ENCODE measurements at regions not wholly inside any gene's neighbourhood (a gene's known extent, or its start where the extent isn't known, plus 50 kb on each side); places are given as distances from the start of the nearest gene placed in this dataset.

DNA sequence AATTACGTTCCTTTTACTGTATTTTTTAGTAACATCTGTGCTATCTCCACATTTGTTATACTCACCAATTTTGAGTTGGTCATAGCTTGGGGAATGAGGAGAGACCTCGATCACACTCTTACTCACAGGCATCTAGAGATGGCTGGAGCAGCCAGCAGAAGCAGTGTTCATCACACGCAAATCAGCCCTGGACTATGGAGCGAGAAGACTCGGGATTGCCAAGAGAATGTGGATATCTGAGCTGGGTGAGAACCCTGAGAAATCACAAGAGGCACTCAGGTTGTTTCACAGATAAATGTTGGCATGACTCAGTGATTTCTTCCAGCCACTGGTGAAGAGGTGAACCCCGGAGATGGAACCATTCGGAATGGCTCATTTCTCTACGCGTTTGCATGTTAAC is 820.1 kb upstream of the IGFBP3 start:
- WGBS, 2 donors: 92 to 95% methylated on average over 9 of the region's 9 CpGs
- no peak for TF ChIP-seq POLR2A (IDR thresholded peaks at IDR 0.05)
- TF ChIP-seq, protein P1, sequence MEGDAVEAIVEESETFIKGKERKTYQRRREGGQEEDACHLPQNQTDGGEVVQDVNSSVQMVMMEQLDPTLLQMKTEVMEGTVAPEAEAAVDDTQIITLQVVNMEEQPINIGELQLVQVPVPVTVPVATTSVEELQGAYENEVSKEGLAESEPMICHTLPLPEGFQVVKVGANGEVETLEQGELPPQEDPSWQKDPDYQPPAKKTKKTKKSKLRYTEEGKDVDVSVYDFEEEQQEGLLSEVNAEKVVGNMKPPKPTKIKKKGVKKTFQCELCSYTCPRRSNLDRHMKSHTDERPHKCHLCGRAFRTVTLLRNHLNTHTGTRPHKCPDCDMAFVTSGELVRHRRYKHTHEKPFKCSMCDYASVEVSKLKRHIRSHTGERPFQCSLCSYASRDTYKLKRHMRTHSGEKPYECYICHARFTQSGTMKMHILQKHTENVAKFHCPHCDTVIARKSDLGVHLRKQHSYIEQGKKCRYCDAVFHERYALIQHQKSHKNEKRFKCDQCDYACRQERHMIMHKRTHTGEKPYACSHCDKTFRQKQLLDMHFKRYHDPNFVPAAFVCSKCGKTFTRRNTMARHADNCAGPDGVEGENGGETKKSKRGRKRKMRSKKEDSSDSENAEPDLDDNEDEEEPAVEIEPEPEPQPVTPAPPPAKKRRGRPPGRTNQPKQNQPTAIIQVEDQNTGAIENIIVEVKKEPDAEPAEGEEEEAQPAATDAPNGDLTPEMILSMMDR (IDR thresholded peaks at IDR 0.05): no peak
- H3K27me3 ChIP-seq: no peaks in the 10 kb centered on the region

DNA sequence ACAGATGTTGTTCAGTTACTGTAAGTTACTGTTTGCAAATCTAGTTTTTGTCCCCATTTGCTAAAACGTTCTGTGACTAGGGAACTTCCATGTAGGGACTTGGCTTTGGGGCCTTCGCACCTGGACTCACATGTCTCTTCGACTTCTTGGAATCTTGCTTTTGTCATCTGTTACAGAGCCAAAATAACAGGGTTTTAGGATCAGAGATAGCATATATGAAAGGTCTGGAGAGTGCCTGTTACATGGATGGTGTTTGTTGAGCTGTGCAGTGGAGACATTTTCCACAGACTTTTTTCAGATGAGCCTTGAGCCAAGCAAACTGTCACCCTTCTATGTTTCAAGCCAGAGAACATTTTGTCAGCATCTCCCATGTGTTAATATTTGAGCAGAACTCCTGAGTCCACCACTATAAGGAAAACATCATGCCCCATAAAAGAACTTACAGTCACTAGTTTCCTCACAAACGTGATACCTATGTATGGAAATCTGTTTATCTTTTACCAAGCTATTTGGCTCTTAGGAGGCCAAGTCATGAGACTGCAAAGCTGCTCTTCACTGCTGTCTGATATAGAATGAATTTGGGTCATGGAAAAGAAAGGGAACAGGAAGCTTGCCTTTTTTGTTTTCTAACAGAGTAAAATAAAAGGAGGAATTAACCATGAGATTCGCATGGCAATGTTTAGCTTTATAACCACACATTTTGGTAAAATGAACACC is 818.6 kb upstream of the IGFBP3 start:
- no peaks in the 10 kb centered on the region for H3K9me3 ChIP-seq
- H3K27ac ChIP-seq: no peak overlapping the region
- H3K27me3 ChIP-seq: no peaks in the 10 kb centered on the region
- H3K4me1 ChIP-seq: peaks cover 0 to 4% of the 10 kb centered on the region in 2 donors
- TF ChIP-seq, protein P1 (IDR thresholded peaks at IDR 0.05): no peak
- no peak for DNase-seq
- no peak overlapping the region for H3K4me3 ChIP-seq (replicated peaks in 1 of 3)
- WGBS, 2 donors: 89% methylated on average over 5 of the region's 5 CpGs
- intact Hi-C loops (cut with DNase I): no loop called here
- no peaks in the 10 kb centered on the region for H3K36me3 ChIP-seq

More for the DNA sequence above, 820.1 kb upstream of the IGFBP3 start:
- H3K36me3 ChIP-seq: no peaks in the 10 kb centered on the region
- H3K27ac ChIP-seq: no peak overlapping the region
- intact Hi-C loops (cut with DNase I): no loop called here
- H3K9me3 ChIP-seq: no peaks in the 10 kb centered on the region
- no peak for DNase-seq
- no peak overlapping the region for H3K4me3 ChIP-seq (replicated peaks in 1 of 3)
- peaks cover 0 to 4% of the 10 kb centered on the region in 2 donors for H3K4me1 ChIP-seq

DNA sequence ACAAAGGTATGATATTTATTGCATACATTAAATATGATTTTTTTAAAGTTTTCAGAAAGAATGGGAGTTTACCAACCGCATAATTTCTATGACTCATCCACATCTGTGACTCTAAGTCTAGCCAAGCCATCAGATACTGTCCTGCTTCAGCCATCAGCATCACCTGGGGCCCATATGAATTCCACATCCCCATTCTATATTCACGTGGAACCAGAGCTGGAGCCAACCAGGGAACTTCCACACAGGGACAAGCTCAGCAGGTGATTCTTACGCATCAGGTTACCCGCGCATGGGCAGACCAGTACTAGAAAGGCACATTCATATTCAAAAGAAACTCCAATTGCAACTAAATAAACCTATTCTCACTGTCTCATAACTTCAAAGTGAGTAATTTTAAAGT is 817.7 kb upstream of the IGFBP3 start:
- WGBS, 2 donors: 97 to 98% methylated on average over 5 of the region's 5 CpGs
- intact Hi-C loops (cut with DNase I): no loop called here

DNA sequence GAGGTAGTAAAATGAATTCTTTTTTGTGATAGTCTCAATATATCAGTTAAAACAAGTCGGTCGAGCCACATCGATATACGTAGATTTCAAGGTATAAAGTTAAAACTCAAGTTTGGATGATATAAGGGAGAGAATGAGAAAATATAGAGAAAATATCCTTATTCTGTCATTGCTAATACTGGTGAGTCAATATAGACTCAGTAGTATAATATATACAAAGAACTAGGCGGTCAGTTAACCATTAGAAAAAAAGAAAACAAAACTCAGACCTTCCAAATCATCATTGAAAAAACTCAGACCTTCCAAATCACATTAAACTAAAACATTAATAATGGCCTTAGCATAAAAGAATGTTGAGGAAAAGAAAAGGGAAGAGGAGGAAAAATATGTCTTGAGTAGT is 817.1 kb upstream of the IGFBP3 start:
- Histone ChIP-seq H3K4me1 (peaks cover 0 to 4% of the 10 kb centered on the region in 2 donors), H3K27ac (no peak overlapping the region), H3K9me3 (no peaks in the 10 kb centered on the region), H3K36me3 (no peaks in the 10 kb centered on the region), H3K4me3 (replicated peaks in 1 of 3) (no peak overlapping the region), H3K27me3 (no peaks in the 10 kb centered on the region)
- WGBS, 2 donors: 95 to 97% methylated on average over 5 of the region's 5 CpGs
- DNase-seq: no peak
- intact Hi-C loops (cut with DNase I): no loop called here
- TF ChIP-seq, protein P1 (IDR thresholded peaks at IDR 0.05): no peak
- no peak for TF ChIP-seq POLR2A (IDR thresholded peaks at IDR 0.05)

More for the DNA sequence above, 817.7 kb upstream of the IGFBP3 start:
- DNase-seq: no peak
- Histone ChIP-seq H3K27me3 (no peaks in the 10 kb centered on the region), H3K27ac (no peak overlapping the region), H3K4me3 (replicated peaks in 1 of 3) (no peak overlapping the region), H3K4me1 (peaks cover 0 to 4% of the 10 kb centered on the region in 2 donors), H3K36me3 (no peaks in the 10 kb centered on the region), H3K9me3 (no peaks in the 10 kb centered on the region)
- TF ChIP-seq, protein P1 (IDR thresholded peaks at IDR 0.05): no peak
- TF ChIP-seq POLR2A (IDR thresholded peaks at IDR 0.05): no peak

DNA sequence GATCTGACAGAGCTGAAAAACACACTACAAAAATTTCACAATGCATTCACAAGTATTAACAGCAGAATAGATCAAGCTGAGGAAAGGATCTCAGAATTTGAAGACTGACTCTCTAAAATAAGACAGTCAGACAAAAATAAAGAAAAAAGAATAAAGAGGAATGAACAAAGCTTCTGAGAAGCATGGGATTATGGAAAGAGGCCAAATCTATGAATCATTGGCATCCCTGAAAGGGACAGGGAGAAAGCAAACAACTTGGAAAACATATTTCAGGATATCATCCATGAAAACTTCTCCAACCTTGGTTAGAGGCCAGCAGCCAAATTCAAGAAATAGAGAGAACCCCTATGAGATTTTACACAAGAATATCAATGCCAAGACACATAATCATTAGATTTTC is 804.8 kb upstream of the IGFBP3 start:
- no peak for TF ChIP-seq POLR2A (IDR thresholded peaks at IDR 0.05)
- TF ChIP-seq, protein P1 (IDR thresholded peaks at IDR 0.05): no peak
- H3K4me3 ChIP-seq (replicated peaks in 1 of 3): no peak overlapping the region
- H3K9me3 ChIP-seq: no peaks in the 10 kb centered on the region
- H3K27ac ChIP-seq: no peak overlapping the region
- intact Hi-C loops (cut with DNase I): no loop called here
- no peaks in the 10 kb centered on the region for H3K4me1 ChIP-seq
- no peak for DNase-seq
- no peaks in the 10 kb centered on the region for H3K27me3 ChIP-seq
- H3K36me3 ChIP-seq: no peaks in the 10 kb centered on the region

All from thyroid gland (tissue), 4 donors.